ENCODE measurements at regions not wholly inside any gene's neighbourhood (a gene's known extent, or its start where the extent isn't known, plus 50 kb on each side); places are given as distances from the start of the nearest gene placed in this dataset.

DNA sequence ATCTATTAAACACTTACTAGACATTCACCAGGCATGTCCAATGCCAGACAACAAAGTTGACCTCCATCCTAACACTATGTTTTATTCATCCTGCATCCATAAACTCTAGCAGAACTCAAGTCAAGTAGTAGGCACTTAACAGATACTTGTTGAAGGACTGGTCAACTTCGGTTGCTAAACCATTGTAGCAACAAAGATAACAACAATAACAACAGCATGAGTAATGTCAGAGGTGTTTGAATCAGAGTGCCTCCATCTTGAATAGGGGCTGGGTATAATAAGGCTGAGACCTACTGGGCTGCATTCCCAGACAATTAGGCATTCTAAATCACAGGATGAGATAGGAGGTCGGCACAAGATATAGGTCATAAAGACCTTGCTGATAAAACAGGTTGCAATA, 180.5 kb upstream of the ZNF462 start:
- H2AFZ ChIP-seq (ENCODE audit: low read depth, low read length) = no peak overlapping the region
- H3K27me3 ChIP-seq (ENCODE audit: control insufficient read depth in 2 of 2, insufficient read depth in 2 of 2, low read length in 2 of 2) = no peaks in the 10 kb centered on the region
- no peaks in the 10 kb centered on the region for H3K79me2 ChIP-seq (ENCODE audit: control insufficient read depth, insufficient read depth, low read length)
- no peaks in the 10 kb centered on the region for H3K9me1 ChIP-seq (replicated peaks; ENCODE audit: control insufficient read depth, extremely low read depth, insufficient read depth, low read length)
- FAIRE-seq (no peak), DNase-seq (ENCODE audit: low read depth, low spot score) (no peak)
- dilution Hi-C loops (cut with MboI; ENCODE audit: extremely low pct_ligation_motif_present, low sequenced_read_pairs) = no loop called here
- no TSS peak for BruUV-seq (replicated peaks)
- H3K4me1 ChIP-seq (ENCODE audit: control insufficient read depth, extremely low read depth, insufficient read depth, low read length) = no peaks in the 10 kb centered on the region
- H3K27ac ChIP-seq (ENCODE audit: insufficient read depth, low read depth, low read length) = no peak overlapping the region
- no peaks in the 10 kb centered on the region for H3K9me3 ChIP-seq (replicated peaks; ENCODE audit: control insufficient read depth, insufficient read depth, low read length)
- ChIA-PET CTCF (no interaction called here), POLR2A (no interaction called here)
- intact Hi-C loops (cut with micrococcal nuclease) = no loop called here
- H4K20me1 ChIP-seq (replicated peaks; ENCODE audit: control insufficient read depth, extremely low read depth, insufficient read depth, low read length) = no peaks in the 10 kb centered on the region
- H3K4me3 ChIP-seq (replicated peaks in 1 of 3; ENCODE audit: insufficient read depth in 1 of 3, low read depth in 1 of 3, low read length in 3 of 3) = no peak overlapping the region
- H3K36me3 ChIP-seq (ENCODE audit: control insufficient read depth in 2 of 2, extremely low read depth in 1 of 2, insufficient read depth in 2 of 2, low read length in 2 of 2) = no peaks in the 10 kb centered on the region
- no peak overlapping the region for H3K4me2 ChIP-seq (ENCODE audit: insufficient read depth, low read length)
- TF ChIP-seq POLR2A (IDR thresholded peaks at IDR 0.05; ENCODE audit: low read depth, low read length) (no peak), MYC (IDR thresholded peaks at IDR 0.05; ENCODE audit: low read depth, low read length) (no peak), EZH2 (IDR thresholded peaks at IDR 0.05; ENCODE audit: borderline replicate concordance, low read depth, low read length, severe bottlenecking) (no peak)
- H3K9ac ChIP-seq (replicated peaks; ENCODE audit: extremely low read depth, insufficient read depth, low read length) = no peak overlapping the region

DNA sequence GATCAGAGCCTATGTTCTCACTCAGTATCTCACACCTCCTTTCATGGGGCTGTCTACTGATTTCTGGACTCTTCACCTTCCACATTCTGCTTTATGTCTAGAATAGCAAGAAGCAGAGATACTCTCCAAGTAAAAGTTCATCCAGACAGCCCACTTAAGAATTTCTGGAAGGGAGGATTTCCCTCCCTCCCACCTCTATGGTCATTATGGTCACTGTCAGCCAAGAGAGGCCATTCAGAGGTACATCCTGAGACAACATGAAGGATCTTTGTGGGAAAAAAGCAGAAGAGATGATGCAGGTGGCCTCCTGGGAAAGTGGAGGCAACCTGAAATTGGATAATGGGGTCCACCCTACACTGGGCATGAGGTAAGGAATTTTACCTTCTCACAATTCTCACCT, 179.5 kb upstream of the ZNF462 start:
- Histone ChIP-seq H3K27me3 (ENCODE audit: control insufficient read depth in 2 of 2, insufficient read depth in 2 of 2, low read length in 2 of 2) (no peaks in the 10 kb centered on the region), H2AFZ (ENCODE audit: low read depth, low read length) (no peak overlapping the region), H3K4me1 (ENCODE audit: control insufficient read depth, extremely low read depth, insufficient read depth, low read length) (no peaks in the 10 kb centered on the region), H3K27ac (ENCODE audit: insufficient read depth, low read depth, low read length) (no peak overlapping the region), H3K9me1 (replicated peaks; ENCODE audit: control insufficient read depth, extremely low read depth, insufficient read depth, low read length) (no peaks in the 10 kb centered on the region), H3K36me3 (ENCODE audit: control insufficient read depth in 2 of 2, extremely low read depth in 1 of 2, insufficient read depth in 2 of 2, low read length in 2 of 2) (no peaks in the 10 kb centered on the region), H3K9ac (replicated peaks; ENCODE audit: extremely low read depth, insufficient read depth, low read length) (no peak overlapping the region), H3K4me2 (ENCODE audit: insufficient read depth, low read length) (no peak overlapping the region), H4K20me1 (replicated peaks; ENCODE audit: control insufficient read depth, extremely low read depth, insufficient read depth, low read length) (no peaks in the 10 kb centered on the region), H3K9me3 (replicated peaks; ENCODE audit: control insufficient read depth, insufficient read depth, low read length) (no peaks in the 10 kb centered on the region), H3K4me3 (replicated peaks in 1 of 3; ENCODE audit: insufficient read depth in 1 of 3, low read depth in 1 of 3, low read length in 3 of 3) (no peak overlapping the region), H3K79me2 (ENCODE audit: control insufficient read depth, insufficient read depth, low read length) (no peaks in the 10 kb centered on the region)
- intact Hi-C loops (cut with micrococcal nuclease) = no loop called here
- FAIRE-seq = no peak
- BruUV-seq (replicated peaks) = no TSS peak
- dilution Hi-C loops (cut with MboI; ENCODE audit: extremely low pct_ligation_motif_present, low sequenced_read_pairs) = no loop called here
- ChIA-PET CTCF (no interaction called here), POLR2A (no interaction called here)
- TF ChIP-seq, protein P1, sequence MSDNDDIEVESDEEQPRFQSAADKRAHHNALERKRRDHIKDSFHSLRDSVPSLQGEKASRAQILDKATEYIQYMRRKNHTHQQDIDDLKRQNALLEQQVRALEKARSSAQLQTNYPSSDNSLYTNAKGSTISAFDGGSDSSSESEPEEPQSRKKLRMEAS (IDR thresholded peaks at IDR 0.05; ENCODE audit: insufficient read depth, insufficient read length) = no peak
- TF ChIP-seq GATA2 (IDR thresholded peaks at IDR 0.05; ENCODE audit: insufficient read depth, insufficient read length, low read depth, low read length) (no peak), FOS (IDR thresholded peaks at IDR 0.05; ENCODE audit: borderline replicate concordance, insufficient read depth, low read length) (no peak), MYC (IDR thresholded peaks at IDR 0.05; ENCODE audit: low read depth, low read length) (no peak)
- TF ChIP-seq, protein P2, sequence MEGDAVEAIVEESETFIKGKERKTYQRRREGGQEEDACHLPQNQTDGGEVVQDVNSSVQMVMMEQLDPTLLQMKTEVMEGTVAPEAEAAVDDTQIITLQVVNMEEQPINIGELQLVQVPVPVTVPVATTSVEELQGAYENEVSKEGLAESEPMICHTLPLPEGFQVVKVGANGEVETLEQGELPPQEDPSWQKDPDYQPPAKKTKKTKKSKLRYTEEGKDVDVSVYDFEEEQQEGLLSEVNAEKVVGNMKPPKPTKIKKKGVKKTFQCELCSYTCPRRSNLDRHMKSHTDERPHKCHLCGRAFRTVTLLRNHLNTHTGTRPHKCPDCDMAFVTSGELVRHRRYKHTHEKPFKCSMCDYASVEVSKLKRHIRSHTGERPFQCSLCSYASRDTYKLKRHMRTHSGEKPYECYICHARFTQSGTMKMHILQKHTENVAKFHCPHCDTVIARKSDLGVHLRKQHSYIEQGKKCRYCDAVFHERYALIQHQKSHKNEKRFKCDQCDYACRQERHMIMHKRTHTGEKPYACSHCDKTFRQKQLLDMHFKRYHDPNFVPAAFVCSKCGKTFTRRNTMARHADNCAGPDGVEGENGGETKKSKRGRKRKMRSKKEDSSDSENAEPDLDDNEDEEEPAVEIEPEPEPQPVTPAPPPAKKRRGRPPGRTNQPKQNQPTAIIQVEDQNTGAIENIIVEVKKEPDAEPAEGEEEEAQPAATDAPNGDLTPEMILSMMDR (IDR thresholded peaks at IDR 0.05; ENCODE audit: extremely low read depth in 1 of 2, insufficient read depth in 1 of 2, low read depth in 1 of 2, low read length in 2 of 2) = no peak
- no peak for DNase-seq (ENCODE audit: low read depth, low spot score)
